Right kidney (tissue), 1 donor: ENCODE measurements at regions not wholly inside any gene's neighbourhood (a gene's known extent, or its start where the extent isn't known, plus 50 kb on each side); places are given as distances from the start of the nearest gene placed in this dataset.

Experiments used
- DNase-seq: peaks from one replicate; pipeline ENCODE4 v3.0.0-alpha.2; 2016

- no peak for DNase-seq
Measured at GRCh38 chr21:27154451-27155129, 187.7 kb upstream of the ADAMTS5 start.

- DNase-seq: no peak
Measured at GRCh38 chr21:27152996-27153395, 186.1 kb upstream of the ADAMTS5 start.

GRCh38 chr21:27149034-27149433 lies 182.1 kb upstream of the ADAMTS5 start:
- no peak for DNase-seq

- no peak for DNase-seq
Measured at GRCh38 chr21:27146268-27146667, 179.4 kb upstream of the ADAMTS5 start.

- DNase-seq: no peak
Measured at GRCh38 chr21:27145134-27145798, 178.4 kb upstream of the ADAMTS5 start.

- no peak for DNase-seq
Measured at GRCh38 chr21:27143476-27143875, 176.6 kb upstream of the ADAMTS5 start.

GRCh38 chr21:27139526-27139925 lies 172.6 kb upstream of the ADAMTS5 start:
- no peak for DNase-seq

- no peak for DNase-seq
Measured at GRCh38 chr21:27134516-27134915, 167.6 kb upstream of the ADAMTS5 start.

GRCh38 chr21:27132266-27132665 lies 165.4 kb upstream of the ADAMTS5 start:
- DNase-seq: no peak

- DNase-seq: no peak
Measured at GRCh38 chr21:27130154-27130553, 163.3 kb upstream of the ADAMTS5 start.

GRCh38 chr21:27129694-27130093 lies 162.8 kb upstream of the ADAMTS5 start:
- DNase-seq: no peak

- no peak for DNase-seq
Measured at GRCh38 chr21:27129215-27129614, 162.3 kb upstream of the ADAMTS5 start.

GRCh38 chr21:27126140-27126539 lies 159.3 kb upstream of the ADAMTS5 start:
- DNase-seq: no peak

- DNase-seq: no peak
Measured at GRCh38 chr21:27122686-27123085, 155.8 kb upstream of the ADAMTS5 start.

GRCh38 chr21:27114111-27114510 lies 147.2 kb upstream of the ADAMTS5 start:
- no peak for DNase-seq

- no peak for DNase-seq
Measured at GRCh38 chr21:27112186-27112585, 145.3 kb upstream of the ADAMTS5 start.

GRCh38 chr21:27110956-27111355 lies 144.1 kb upstream of the ADAMTS5 start:
- no peak for DNase-seq

GRCh38 chr21:27108701-27109100 lies 141.8 kb upstream of the ADAMTS5 start:
- no peak for DNase-seq

GRCh38 chr21:27108228-27108627 lies 141.3 kb upstream of the ADAMTS5 start:
- no peak for DNase-seq

GRCh38 chr21:27104846-27105431 lies 138.1 kb upstream of the ADAMTS5 start:
- DNase-seq: peak; percentile 58

GRCh38 chr21:27103768-27104167 lies 136.9 kb upstream of the ADAMTS5 start:
- no peak for DNase-seq

GRCh38 chr21:27101523-27101922 lies 134.6 kb upstream of the ADAMTS5 start:
- no peak for DNase-seq

- DNase-seq: no peak
Measured at GRCh38 chr21:27094184-27094948, 127.5 kb upstream of the ADAMTS5 start.
